Type B pancreatic cell (in vitro differentiated cells): ENCODE measurements at regions not wholly inside any gene's neighbourhood (a gene's known extent, or its start where the extent isn't known, plus 50 kb on each side); places are given as distances from the start of the nearest gene placed in this dataset.
A peak's percentile ranks its signal among the peaks of the same experiment; 100 is the strongest.
"Not testable (repeated sequence)": the region's sequence is repeated elsewhere in the genome, so short reads cannot be mapped to it uniquely, and the experiment has no call there.

Source experiments
- DNase-seq: peaks from one replicate; pipeline ENCODE4 v3.0.0; 2021; ENCODE audit warnings: mixed read lengths; ENCODE audit not compliant: unreplicated experiment; ENCODE audit errors: extremely low spot score
- H3K27ac Mint-ChIP-seq: 2 replicates; pipeline ENCODE4 v1.8.0; 2021; ENCODE audit warnings: mild to moderate bottlenecking, mixed read lengths
- H3K27me3 Mint-ChIP-seq: 2 replicates; pipeline ENCODE4 v1.8.0; 2021; ENCODE audit warnings: mixed read lengths
- H3K36me3 Mint-ChIP-seq: 2 replicates; pipeline ENCODE4 v1.8.0; 2021; ENCODE audit warnings: mixed read lengths
- H3K4me1 Mint-ChIP-seq: one replicate; pipeline ENCODE4 v1.8.0; 2021; ENCODE audit warnings: mixed read lengths; ENCODE audit not compliant: unreplicated experiment
- H3K4me3 Mint-ChIP-seq: 2 replicates; pipeline ENCODE4 v1.8.0; 2021; ENCODE audit warnings: mild to moderate bottlenecking, mixed read lengths
- H3K9me3 Mint-ChIP-seq: 2 replicates; pipeline ENCODE4 v1.8.0; 2021; ENCODE audit warnings: mixed read lengths
- TF ChIP-seq, protein P1 (sequence below): fragments of 200-600 bp; sonication (generic); conservative IDR thresholded peaks from 2 replicates; pipeline ENCODE4 v1.5.0; 2021; ENCODE audit warnings: antibody characterized with exemption, mild to moderate bottlenecking

DNA sequence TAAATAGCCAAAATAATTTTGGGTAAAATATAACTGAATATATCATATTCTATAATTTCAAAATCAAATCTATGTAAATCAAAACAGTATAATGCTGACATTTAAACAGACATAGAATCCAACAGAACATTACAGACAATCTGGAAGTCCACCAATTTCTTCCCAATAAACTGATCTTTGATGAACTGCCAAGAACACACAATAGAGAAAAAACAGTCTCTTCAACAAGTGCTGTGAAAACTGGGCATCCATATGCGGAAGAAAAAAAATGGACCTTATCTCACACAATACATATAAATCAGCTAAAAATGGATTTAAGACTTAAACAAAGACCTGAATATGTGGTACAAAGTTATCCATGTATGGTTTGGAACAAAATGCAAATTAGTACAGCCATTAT lies 1022.7 kb downstream of the TMEM121 start:
- DNase-seq, result no peak
- H3K4me3 Mint-ChIP-seq, result no peak overlapping the region
- no peak overlapping the region for H3K27ac Mint-ChIP-seq
- peaks cover 4% of the 10 kb centered on the region for H3K9me3 Mint-ChIP-seq
- no peaks in the 10 kb centered on the region for H3K4me1 Mint-ChIP-seq
- no peaks in the 10 kb centered on the region for H3K27me3 Mint-ChIP-seq
- H3K36me3 Mint-ChIP-seq, result no peaks in the 10 kb centered on the region
- TF ChIP-seq, protein P1, sequence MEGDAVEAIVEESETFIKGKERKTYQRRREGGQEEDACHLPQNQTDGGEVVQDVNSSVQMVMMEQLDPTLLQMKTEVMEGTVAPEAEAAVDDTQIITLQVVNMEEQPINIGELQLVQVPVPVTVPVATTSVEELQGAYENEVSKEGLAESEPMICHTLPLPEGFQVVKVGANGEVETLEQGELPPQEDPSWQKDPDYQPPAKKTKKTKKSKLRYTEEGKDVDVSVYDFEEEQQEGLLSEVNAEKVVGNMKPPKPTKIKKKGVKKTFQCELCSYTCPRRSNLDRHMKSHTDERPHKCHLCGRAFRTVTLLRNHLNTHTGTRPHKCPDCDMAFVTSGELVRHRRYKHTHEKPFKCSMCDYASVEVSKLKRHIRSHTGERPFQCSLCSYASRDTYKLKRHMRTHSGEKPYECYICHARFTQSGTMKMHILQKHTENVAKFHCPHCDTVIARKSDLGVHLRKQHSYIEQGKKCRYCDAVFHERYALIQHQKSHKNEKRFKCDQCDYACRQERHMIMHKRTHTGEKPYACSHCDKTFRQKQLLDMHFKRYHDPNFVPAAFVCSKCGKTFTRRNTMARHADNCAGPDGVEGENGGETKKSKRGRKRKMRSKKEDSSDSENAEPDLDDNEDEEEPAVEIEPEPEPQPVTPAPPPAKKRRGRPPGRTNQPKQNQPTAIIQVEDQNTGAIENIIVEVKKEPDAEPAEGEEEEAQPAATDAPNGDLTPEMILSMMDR, result no peak

DNA sequence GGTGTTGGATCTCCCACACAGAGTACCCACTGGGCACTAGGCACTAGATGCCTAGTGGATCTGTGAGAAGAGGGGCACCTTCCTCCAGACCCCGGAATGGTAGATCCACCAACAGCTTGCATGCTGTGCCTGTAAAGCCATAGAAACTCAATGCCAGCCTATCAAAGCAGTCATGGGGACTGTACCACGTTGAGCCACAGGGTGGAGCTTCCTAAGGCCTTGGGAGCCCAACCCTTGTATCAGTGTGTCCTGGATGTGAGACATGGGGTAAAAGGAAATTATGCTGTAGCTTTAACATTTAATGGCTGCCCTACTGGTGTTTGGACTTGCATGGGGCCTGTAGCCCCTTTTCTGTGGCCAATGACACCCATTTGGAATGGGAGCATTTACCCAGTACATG lies 1024.9 kb downstream of the TMEM121 start:
- Mint-ChIP-seq H3K9me3 (peaks cover 8% of the 10 kb centered on the region), H3K27ac (no peak overlapping the region), H3K4me1 (no peaks in the 10 kb centered on the region), H3K4me3 (no peak overlapping the region), H3K27me3 (no peaks in the 10 kb centered on the region), H3K36me3 (no peaks in the 10 kb centered on the region)
- no peak for DNase-seq
- TF ChIP-seq, protein P1, result no peak

DNA sequence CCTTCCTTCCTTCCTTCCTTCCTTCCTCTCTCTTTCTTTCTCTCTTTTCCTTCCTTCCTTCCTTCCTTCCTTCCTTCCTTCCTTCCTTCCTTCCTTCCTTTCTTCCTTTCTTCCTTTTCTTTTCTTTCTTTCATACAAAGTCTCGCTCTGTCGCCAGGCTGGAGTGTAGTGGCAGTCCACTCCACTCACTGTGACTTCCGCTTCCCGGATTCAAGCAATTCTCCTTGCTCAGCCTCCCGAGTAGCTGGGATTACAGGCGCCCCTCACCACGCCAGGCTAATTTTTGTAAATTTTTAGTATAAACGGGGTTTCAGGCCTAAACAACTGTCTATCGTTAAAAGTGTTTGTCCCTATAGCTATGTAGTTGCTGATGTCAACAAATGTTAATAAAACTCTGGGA lies 1029.8 kb downstream of the TMEM121 start:
- not testable (repeated sequence) for H3K27me3 Mint-ChIP-seq, DNase-seq, H3K4me3 Mint-ChIP-seq, H3K36me3 Mint-ChIP-seq, H3K27ac Mint-ChIP-seq, H3K4me1 Mint-ChIP-seq
- H3K9me3 Mint-ChIP-seq, result peaks cover 17% of the 10 kb centered on the region

DNA sequence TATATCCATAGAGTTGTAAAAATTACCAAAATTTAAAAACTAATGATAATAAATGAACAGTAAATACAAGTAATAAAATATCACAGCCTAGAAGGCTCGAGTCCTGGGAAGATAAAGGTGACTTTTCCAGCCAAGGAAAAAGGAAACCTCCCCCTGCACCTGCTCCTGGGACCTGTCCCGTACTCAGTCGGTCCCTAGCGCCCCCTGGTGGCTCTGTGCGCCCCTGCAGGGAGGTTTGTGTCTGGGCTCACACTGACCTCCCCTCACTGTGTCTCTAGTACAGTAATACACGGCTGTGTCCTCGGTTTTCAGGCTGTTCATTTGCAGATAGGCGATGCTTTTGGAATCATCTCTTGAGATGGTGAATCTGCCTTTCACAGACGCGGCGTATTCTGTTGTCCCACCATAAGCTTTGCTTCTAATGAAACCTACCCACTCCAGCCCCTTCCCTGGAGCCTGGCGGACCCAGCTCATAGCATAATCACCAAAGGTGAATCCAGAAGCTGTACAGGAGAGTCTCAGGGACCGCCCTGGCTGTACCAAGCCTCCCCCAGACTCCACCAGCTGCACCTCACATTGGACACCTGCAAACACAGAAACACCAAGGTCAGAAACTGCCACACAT lies 1030.4 kb downstream of the TMEM121 start:
- no peaks in the 10 kb centered on the region for H3K36me3 Mint-ChIP-seq
- no peak for DNase-seq

DNA sequence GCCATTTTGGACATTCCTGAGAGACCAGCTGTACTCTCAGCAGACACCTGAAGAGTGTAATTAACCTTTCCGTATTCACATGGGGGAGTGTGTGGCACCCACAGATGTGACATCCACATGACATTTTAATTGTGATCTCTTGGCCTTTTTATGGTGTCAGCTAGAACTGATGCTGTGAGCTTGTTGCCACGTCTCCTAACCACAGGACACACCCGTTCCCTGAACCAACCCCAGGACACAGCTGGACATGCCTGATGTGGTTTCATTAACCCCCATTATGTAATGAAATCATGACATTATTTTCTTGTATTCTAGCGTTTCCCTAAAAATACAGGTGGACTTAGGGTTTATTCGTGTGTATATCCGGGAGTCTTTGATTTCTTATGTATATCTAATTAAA lies 1036.1 kb downstream of the TMEM121 start:
- no peaks in the 10 kb centered on the region for H3K36me3 Mint-ChIP-seq
- H3K4me1 Mint-ChIP-seq, result no peaks in the 10 kb centered on the region
- TF ChIP-seq, protein P1, result no peak
- H3K4me3 Mint-ChIP-seq, result no peak overlapping the region
- no peaks in the 10 kb centered on the region for H3K27me3 Mint-ChIP-seq
- peaks cover 16% of the 10 kb centered on the region for H3K9me3 Mint-ChIP-seq
- no peak overlapping the region for H3K27ac Mint-ChIP-seq
- DNase-seq, result no peak

More for the DNA sequence above, 1030.4 kb downstream of the TMEM121 start:
- H3K27ac Mint-ChIP-seq, result no peak overlapping the region
- no peaks in the 10 kb centered on the region for H3K4me1 Mint-ChIP-seq
- no peaks in the 10 kb centered on the region for H3K27me3 Mint-ChIP-seq
- TF ChIP-seq, protein P1, result peak; percentile 42
- H3K9me3 Mint-ChIP-seq, result peaks cover 16% of the 10 kb centered on the region
- H3K4me3 Mint-ChIP-seq, result no peak overlapping the region

DNA sequence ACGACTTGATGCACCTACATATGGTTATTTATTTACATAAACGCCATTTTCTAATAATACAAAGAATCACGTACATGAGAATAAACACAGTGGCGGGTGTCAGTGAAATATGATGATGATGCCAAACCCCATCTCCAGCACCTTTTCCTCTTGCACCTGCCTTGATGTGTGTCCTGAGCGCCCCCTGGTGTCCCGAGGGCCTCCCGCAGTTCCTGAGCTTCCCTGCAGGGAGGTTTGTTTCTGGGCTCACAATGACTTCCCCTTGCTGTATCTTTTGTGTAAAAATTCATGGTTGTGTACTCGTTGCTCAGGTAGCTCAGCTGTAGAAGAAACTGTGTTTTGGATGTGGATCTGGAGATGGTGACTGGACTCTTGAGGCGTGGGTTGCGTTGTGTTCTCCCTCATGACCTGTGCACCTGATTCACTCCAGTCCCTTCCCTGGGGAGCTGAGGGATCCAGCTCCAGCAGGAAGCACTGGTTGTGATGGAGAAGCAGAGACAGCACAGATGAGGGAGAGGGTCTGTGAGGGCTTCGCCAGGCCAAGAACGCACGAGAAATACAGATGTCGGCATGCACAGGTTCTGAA lies 1037.8 kb downstream of the TMEM121 start:
- Mint-ChIP-seq H3K36me3 (no peaks in the 10 kb centered on the region), H3K4me3 (no peak overlapping the region), H3K9me3 (peaks cover 13% of the 10 kb centered on the region), H3K27ac (no peak overlapping the region), H3K27me3 (no peaks in the 10 kb centered on the region), H3K4me1 (no peaks in the 10 kb centered on the region)
- no peak for DNase-seq
- TF ChIP-seq, protein P1, result peak; percentile 27
